GDM1 (cell line): ENCODE measurements at regions not wholly inside any gene's neighbourhood (a gene's known extent, or its start where the extent isn't known, plus 50 kb on each side); places are given as distances from the start of the nearest gene placed in this dataset.

Source experiments
- DNase-seq: peaks from one replicate; lab custom pipeline; 2025; lab: John Stamatoyannopoulos, UW

GRCh38 chr10:61318429-61318828, 134.8 kb downstream of the TMEM26 start:
- no peak for DNase-seq

DNA sequence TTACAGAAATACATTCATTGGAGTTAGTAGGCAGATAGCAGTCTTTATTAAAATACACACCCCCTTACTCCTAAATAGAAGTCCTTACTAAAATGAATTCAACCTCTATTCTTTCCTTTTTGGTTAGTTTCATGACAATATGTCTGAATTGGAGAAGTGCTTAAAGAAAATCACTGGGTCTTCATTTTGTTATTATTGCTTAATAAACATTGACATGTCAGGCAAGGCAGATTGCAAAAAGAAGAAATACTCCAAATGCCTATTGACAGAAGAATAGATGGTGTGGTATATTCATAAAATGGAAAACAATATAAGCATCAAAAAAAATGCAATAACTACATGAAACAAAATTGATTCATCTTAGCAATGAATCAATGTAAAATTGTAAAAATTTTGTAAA, 135.5 kb downstream of the TMEM26 start:
- no peak for DNase-seq

- DNase-seq = no peak
Observed at GRCh38 chr10:61316676-61317265, 136.4 kb downstream of the TMEM26 start.

GRCh38 chr10:61314273-61314672, 138.9 kb downstream of the TMEM26 start:
- no peak for DNase-seq

DNA sequence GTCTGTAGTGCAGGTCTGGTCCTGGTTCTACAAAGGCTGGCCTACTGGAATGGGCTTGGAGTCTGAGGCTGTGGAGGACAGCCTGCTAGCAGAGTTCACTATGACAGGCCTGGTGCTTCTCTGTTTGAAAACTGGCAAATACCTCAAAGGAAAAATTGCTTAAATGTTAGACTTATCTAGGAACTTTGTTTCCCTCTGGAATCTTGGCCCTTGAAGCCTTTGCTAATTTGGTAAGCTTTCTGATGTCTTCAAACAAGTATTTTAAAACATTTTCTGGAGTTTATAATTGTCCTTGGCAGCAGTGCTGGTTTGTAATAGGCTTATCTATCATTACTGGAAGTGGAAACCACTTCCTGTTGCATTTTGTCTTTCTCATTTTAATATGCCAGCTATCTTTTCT, 139.7 kb downstream of the TMEM26 start:
- DNase-seq = no peak

DNA sequence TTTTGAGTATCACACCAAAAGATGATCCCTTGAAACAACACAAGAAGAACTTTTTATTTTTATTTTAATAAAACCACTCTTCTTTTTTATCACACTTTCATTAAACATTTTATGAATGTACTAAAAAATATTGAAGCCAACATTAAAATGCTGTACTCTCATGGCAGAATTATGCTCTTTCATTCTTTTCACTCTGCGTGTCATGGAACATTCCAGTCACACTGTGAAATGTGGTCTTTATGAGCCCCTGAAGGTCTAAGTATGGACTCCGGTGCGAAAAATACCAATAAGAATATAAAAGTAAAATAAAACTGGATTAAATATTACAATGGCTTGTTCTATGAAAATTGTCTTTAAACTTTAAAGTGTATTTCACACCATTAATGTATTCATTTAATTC, 148.4 kb downstream of the TMEM26 start:
- no peak for DNase-seq

- DNase-seq = no peak
Observed at GRCh38 chr10:61302124-61302523, 151.1 kb downstream of the TMEM26 start.

DNA sequence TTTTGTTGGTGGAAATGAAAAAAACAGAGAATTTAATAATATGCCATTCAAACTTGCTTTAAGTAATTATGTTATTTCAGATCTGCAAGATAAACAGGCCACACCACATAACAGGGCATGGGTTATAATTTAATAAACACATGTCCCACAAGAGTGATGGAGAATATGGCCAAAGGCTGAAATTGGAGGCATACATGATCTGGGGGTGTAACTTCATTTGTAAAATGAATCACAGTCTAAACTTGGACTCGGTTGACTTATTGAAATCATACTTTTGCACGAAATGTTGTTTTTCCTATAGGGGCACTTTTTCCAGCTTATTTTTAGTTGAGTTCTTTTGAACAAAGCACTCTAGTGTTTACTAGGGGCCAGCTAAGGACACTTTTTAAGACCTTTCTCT, 151.6 kb downstream of the TMEM26 start:
- DNase-seq = no peak

GRCh38 chr10:61299841-61300240, 153.3 kb downstream of the TMEM26 start:
- no peak for DNase-seq

- DNase-seq = no peak
Observed at GRCh38 chr10:61299156-61299555, 154.0 kb downstream of the TMEM26 start.

- DNase-seq = no peak
Observed at GRCh38 chr10:61298194-61298593, 155.0 kb downstream of the TMEM26 start.

DNA sequence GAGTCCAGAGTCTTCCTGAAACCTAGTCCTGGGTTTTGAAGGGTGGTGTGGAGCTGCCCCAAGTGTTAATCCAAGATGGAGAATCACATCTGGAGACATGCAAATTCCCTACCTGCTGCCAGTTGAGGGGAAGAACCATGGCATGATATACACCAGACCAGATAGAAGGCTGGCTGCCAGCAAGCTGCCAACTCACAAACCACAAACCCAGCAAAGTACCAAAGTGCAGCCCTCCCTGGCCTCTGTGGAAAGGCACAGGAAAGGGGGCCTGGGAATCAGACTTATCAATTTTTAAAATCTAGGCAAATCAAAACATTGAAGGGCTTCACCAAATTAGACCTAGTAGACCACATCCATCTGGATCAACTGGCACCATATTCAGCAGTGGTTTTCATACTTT, 157.0 kb downstream of the TMEM26 start:
- DNase-seq = no peak

- DNase-seq = no peak
Observed at GRCh38 chr10:61294131-61294530, 159.1 kb downstream of the TMEM26 start.

GRCh38 chr10:61289813-61290212, 163.4 kb downstream of the TMEM26 start:
- DNase-seq = no peak

DNA sequence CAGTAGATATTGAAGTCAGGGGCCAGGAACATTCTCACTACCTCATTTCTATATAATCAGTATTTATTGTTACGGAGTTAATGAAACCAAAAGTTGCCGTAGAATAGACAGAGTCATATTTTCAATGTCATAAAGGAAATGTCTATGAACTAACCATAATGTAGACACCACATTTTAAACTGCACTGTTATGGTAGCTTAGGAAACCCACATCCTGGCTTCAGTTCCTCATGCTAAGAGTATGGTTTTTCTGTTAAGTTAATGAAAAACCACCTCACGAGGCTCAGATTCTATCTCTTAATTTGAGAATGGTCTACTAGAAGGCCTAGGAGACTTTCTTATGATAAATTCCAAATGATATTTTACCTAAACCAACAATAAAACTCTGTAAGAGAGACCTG, 166.5 kb downstream of the TMEM26 start:
- DNase-seq = peak; percentile 39

GRCh38 chr10:61285749-61286148, 167.4 kb downstream of the TMEM26 start:
- DNase-seq = no peak

GRCh38 chr10:61284222-61284890, 168.8 kb downstream of the TMEM26 start:
- peak; percentile 8 for DNase-seq

DNA sequence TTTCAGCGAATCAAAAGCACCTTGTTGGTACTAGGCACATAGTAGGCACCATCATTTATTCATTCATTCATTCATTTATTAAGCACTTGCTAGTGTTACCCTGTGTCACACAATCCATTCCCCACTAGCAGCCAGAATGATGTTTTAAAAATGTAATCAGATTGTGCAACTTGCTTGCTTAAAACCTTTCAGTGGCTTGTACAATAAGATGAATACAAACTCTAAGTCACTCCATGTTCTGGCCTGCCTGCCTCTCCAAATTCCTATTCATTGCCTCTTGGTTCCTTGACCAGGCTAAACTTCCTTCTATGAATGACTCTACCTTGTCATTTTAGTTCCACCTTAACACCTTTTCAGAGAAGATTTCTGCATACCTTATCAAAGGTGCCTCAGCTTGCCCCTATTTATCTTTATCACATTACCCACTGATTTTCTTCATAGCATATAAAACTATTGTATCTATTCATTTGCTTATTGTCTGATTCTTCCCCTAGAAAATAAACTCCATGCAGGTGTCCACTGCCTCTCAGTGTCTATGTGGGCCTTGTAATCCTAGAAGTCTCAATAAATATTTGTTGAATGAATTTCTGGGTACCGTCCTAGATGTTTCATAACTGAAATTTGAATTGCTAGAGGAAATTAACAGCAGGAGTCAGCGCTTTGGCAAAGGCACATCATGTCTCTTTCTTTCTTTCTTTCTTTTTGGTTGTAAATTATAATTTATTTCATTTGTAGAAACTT, 169.5 kb downstream of the TMEM26 start:
- DNase-seq = no peak

GRCh38 chr10:61283066-61283465, 170.1 kb downstream of the TMEM26 start:
- no peak for DNase-seq

- DNase-seq = no peak
Observed at GRCh38 chr10:61280303-61280702, 172.9 kb downstream of the TMEM26 start.

GRCh38 chr10:61279400-61279799, 173.8 kb downstream of the TMEM26 start:
- no peak for DNase-seq

DNA sequence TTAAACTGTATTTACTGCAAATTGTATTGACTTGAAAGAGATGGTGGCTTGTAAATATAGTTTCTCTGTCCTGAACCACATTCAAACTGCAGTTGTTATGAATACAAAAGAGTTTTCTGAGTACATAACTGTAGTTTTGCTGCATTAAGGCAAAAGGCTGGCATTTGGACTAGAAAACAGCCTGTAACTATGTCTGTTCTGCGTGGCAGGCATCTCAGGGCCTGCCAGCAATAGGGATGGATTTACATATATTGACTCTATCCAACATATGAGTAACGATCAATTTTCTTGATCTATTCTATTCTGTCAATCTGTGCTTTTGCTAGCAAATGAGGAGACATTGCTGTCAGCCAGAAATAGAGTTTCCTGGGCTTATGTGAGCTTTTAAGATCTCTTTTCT, 174.6 kb downstream of the TMEM26 start:
- DNase-seq = no peak

- DNase-seq = no peak
Observed at GRCh38 chr10:61272781-61273180, 180.4 kb downstream of the TMEM26 start.
